Astrocyte (in vitro differentiated cells and primary cell): ENCODE measurements at regions not wholly inside any gene's neighbourhood (a gene's known extent, or its start where the extent isn't known, plus 50 kb on each side); places are given as distances from the start of the nearest gene placed in this dataset.

ENCODE experiments used
- DNase-seq: peaks from one replicate; pipeline ENCODE4 v3.0.0-alpha.2; 2010; ENCODE audit warnings: low read depth
- FAIRE-seq: peaks from 2 replicates; lab custom pipeline; 2011; peaks lifted over from hg19 to GRCh38; lab: Jason Lieb, UNC
- H2AFZ ChIP-seq: 2 replicates; pipeline ENCODE4 v1.6.0; 2012; ENCODE audit warnings: low read depth, low read length, inconsistent platforms
- H3K27ac ChIP-seq: 2 replicates; pipeline ENCODE4 v1.5.1; 2011; ENCODE audit warnings: low read depth, low read length, inconsistent platforms
- H3K27me3 ChIP-seq: 2 replicates; pipeline ENCODE4 v1.6.0; 2011; ENCODE audit warnings: low read length, inconsistent platforms; ENCODE audit not compliant: insufficient read depth
- H3K36me3 ChIP-seq: 2 replicates; pipeline ENCODE4 v1.5.1; 2011; ENCODE audit warnings: low read length, inconsistent platforms; ENCODE audit not compliant: insufficient read depth
- H3K4me1 ChIP-seq: 2 replicates; pipeline ENCODE4 v1.5.1; 2011; ENCODE audit warnings: low read length, inconsistent platforms; ENCODE audit not compliant: insufficient read depth
- H3K4me2 ChIP-seq: 2 replicates; pipeline ENCODE4 v1.6.0; 2012; ENCODE audit warnings: low read length, inconsistent platforms
- H3K4me3 ChIP-seq: 2 replicates; pipeline ENCODE4 v1.5.1; 2011; ENCODE audit warnings: low read depth, mild to moderate bottlenecking, low read length, inconsistent platforms; ENCODE audit not compliant: insufficient read depth
- H3K79me2 ChIP-seq: 2 replicates; pipeline ENCODE4 v1.6.0; 2012; ENCODE audit warnings: mild to moderate bottlenecking, low read length, inconsistent platforms; ENCODE audit not compliant: insufficient read depth
- H3K9ac ChIP-seq: 2 replicates; pipeline ENCODE4 v1.6.0; 2012; ENCODE audit warnings: mild to moderate bottlenecking, low read length, inconsistent platforms
- H3K9me3 ChIP-seq: 2 replicates; pipeline ENCODE4 v1.5.1; 2012; ENCODE audit warnings: low read depth, mild to moderate bottlenecking, low read length, inconsistent platforms; ENCODE audit not compliant: insufficient read depth
- H4K20me1 ChIP-seq: 2 replicates; pipeline ENCODE4 v1.6.0; 2012; ENCODE audit warnings: low read length, inconsistent platforms; ENCODE audit not compliant: insufficient read depth
- H3K27ac Mint-ChIP-seq: one replicate; pipeline ENCODE4 v1.8.0; 2021; ENCODE audit warnings: mild to moderate bottlenecking, mixed read lengths; ENCODE audit not compliant: unreplicated experiment
- H3K27me3 Mint-ChIP-seq: one replicate; pipeline ENCODE4 v1.8.0; 2021; ENCODE audit warnings: low read depth, mixed read lengths; ENCODE audit not compliant: unreplicated experiment
- H3K36me3 Mint-ChIP-seq: one replicate; pipeline ENCODE4 v1.8.0; 2021; ENCODE audit warnings: low read depth, mixed read lengths; ENCODE audit not compliant: unreplicated experiment
- H3K4me1 Mint-ChIP-seq: one replicate; pipeline ENCODE4 v1.8.0; 2021; ENCODE audit warnings: low read depth, mixed read lengths; ENCODE audit not compliant: unreplicated experiment
- H3K4me3 Mint-ChIP-seq: one replicate; pipeline ENCODE4 v1.8.0; 2021; ENCODE audit warnings: mild to moderate bottlenecking, moderate library complexity, mixed read lengths; ENCODE audit not compliant: unreplicated experiment
- H3K9me3 Mint-ChIP-seq: one replicate; pipeline ENCODE4 v1.8.0; 2021; ENCODE audit warnings: mild to moderate bottlenecking, mixed read lengths; ENCODE audit not compliant: unreplicated experiment
- CTCF ChIP-seq: IDR thresholded peaks from 2 replicates; pipeline ENCODE4 v1.5.1; 2011; ENCODE audit warnings: low read depth, mild to moderate bottlenecking, inconsistent platforms, low read length, moderate library complexity; ENCODE audit not compliant: insufficient read depth
- EZH2 ChIP-seq: IDR thresholded peaks from 2 replicates; pipeline ENCODE4 v1.6.1; 2012; ENCODE audit warnings: mild to moderate bottlenecking, low read length, inconsistent platforms; ENCODE audit not compliant: insufficient read depth

GRCh38 chr20:52619671-52620070, 352.5 kb upstream of the TSHZ2 start:
- peaks cover 14% of the 10 kb centered on the region for H3K4me1 Mint-ChIP-seq
- H3K27ac Mint-ChIP-seq: no peak overlapping the region
- Histone ChIP-seq H3K4me2 (no peak overlapping the region), H4K20me1 (no peaks in the 10 kb centered on the region), H3K4me1 (no peaks in the 10 kb centered on the region), H3K9me3 (no peaks in the 10 kb centered on the region), H3K27me3 (no peaks in the 10 kb centered on the region), H3K9ac (no peak overlapping the region), H3K27ac (no peak overlapping the region), H3K4me3 (no peak overlapping the region), H3K36me3 (no peaks in the 10 kb centered on the region), H2AFZ (no peak overlapping the region), H3K79me2 (no peaks in the 10 kb centered on the region)
- H3K27me3 Mint-ChIP-seq: no peaks in the 10 kb centered on the region
- no peak for TF ChIP-seq CTCF
- TF ChIP-seq EZH2: no peak
- DNase-seq: no peak
- no peak overlapping the region for H3K4me3 Mint-ChIP-seq
- no peaks in the 10 kb centered on the region for H3K36me3 Mint-ChIP-seq
- FAIRE-seq: no peak
- peaks cover 2% of the 10 kb centered on the region for H3K9me3 Mint-ChIP-seq

DNA sequence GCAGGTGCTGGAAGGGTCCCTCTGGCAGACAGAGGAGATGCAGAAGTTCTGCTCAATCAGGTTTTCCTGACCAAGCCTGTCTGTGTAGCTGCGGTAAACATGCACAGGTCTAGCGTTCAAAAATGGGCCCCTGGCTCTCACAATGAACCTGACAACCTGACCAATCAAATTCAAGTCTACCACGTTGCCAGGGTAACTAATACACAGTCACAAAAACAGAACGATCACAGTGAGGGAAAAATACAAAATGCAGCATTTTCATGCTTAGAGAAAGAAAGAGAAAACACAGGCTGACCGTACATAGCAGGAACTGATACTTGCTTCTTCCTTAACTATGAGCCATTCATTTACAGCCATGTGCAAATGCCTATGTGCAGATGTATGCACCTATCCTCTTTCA, 353.1 kb upstream of the TSHZ2 start:
- H3K79me2 ChIP-seq: no peaks in the 10 kb centered on the region
- Mint-ChIP-seq H3K4me1 (peaks cover 11% of the 10 kb centered on the region), H3K9me3 (peaks cover 2% of the 10 kb centered on the region), H3K27me3 (no peaks in the 10 kb centered on the region), H3K4me3 (no peak overlapping the region), H3K36me3 (no peaks in the 10 kb centered on the region), H3K27ac (no peak overlapping the region)
- no peak overlapping the region for H2AFZ ChIP-seq
- no peaks in the 10 kb centered on the region for H3K9me3 ChIP-seq
- H3K4me3 ChIP-seq: no peak overlapping the region
- no peak for FAIRE-seq
- no peak overlapping the region for H3K4me2 ChIP-seq
- H3K9ac ChIP-seq: no peak overlapping the region
- H4K20me1 ChIP-seq: no peaks in the 10 kb centered on the region
- no peaks in the 10 kb centered on the region for H3K4me1 ChIP-seq
- no peaks in the 10 kb centered on the region for H3K36me3 ChIP-seq
- no peaks in the 10 kb centered on the region for H3K27me3 ChIP-seq
- H3K27ac ChIP-seq: no peak overlapping the region
- TF ChIP-seq CTCF (no peak), EZH2 (no peak)
- DNase-seq: no peak

DNA sequence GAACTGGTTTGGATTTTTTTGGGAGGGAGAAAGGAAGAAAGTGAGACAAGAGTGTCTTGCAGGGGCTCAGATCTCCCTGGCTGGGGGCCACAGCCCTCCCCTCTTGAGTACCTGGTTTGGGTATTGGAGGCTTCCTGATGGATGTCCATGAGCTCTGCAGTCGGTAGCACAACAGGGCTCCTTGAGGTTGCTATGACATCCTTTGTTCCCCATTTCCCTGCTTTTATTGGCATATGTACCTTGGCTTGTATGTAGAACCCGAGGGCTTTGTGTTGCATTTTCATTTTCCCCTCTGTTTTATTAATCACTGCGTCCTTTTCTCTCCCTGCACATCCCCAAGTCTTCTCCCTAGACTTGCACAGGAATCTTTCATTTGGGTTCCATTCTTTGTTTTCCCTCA, 355.5 kb upstream of the TSHZ2 start:
- DNase-seq (no peak), FAIRE-seq (no peak)
- no peaks in the 10 kb centered on the region for H3K4me1 ChIP-seq
- H3K4me1 Mint-ChIP-seq: peaks cover 2% of the 10 kb centered on the region
- no peak overlapping the region for H2AFZ ChIP-seq
- no peak overlapping the region for H3K27ac ChIP-seq
- H3K79me2 ChIP-seq: no peaks in the 10 kb centered on the region
- H3K9me3 ChIP-seq: no peaks in the 10 kb centered on the region
- H3K4me2 ChIP-seq: no peak overlapping the region
- no peaks in the 10 kb centered on the region for H3K27me3 ChIP-seq
- H3K4me3 ChIP-seq: no peak overlapping the region
- H3K27me3 Mint-ChIP-seq: peaks cover 3% of the 10 kb centered on the region
- no peak overlapping the region for H3K4me3 Mint-ChIP-seq
- no peaks in the 10 kb centered on the region for H3K36me3 ChIP-seq
- TF ChIP-seq CTCF (no peak), EZH2 (no peak)
- peaks cover 2% of the 10 kb centered on the region for H3K9me3 Mint-ChIP-seq
- H3K9ac ChIP-seq: no peak overlapping the region
- no peaks in the 10 kb centered on the region for H3K36me3 Mint-ChIP-seq
- no peak overlapping the region for H3K27ac Mint-ChIP-seq
- H4K20me1 ChIP-seq: no peaks in the 10 kb centered on the region
